ENCODE measurements at regions not wholly inside any gene's neighbourhood (a gene's known extent, or its start where the extent isn't known, plus 50 kb on each side); places are given as distances from the start of the nearest gene placed in this dataset.

DNA sequence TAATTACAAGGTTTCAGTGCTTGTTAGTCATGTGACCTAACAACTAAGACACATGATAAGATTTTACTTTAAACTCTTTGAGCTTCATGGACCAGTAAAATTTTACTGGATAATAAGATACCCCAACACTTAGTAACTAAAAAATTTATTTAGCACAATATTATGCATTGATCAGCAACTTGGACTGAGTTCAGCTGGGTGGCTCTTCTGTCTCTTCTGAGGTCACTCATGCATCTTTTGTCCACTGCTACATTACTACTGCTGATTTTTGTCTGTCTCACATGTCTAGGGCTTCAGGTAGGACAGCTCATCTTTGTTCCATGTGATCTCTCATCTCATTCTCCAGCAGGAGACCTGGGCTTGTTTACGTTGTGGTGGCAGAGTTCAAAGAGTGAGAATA, 370.2 kb upstream of the TMTC1 start:
- TF ChIP-seq, protein P1, sequence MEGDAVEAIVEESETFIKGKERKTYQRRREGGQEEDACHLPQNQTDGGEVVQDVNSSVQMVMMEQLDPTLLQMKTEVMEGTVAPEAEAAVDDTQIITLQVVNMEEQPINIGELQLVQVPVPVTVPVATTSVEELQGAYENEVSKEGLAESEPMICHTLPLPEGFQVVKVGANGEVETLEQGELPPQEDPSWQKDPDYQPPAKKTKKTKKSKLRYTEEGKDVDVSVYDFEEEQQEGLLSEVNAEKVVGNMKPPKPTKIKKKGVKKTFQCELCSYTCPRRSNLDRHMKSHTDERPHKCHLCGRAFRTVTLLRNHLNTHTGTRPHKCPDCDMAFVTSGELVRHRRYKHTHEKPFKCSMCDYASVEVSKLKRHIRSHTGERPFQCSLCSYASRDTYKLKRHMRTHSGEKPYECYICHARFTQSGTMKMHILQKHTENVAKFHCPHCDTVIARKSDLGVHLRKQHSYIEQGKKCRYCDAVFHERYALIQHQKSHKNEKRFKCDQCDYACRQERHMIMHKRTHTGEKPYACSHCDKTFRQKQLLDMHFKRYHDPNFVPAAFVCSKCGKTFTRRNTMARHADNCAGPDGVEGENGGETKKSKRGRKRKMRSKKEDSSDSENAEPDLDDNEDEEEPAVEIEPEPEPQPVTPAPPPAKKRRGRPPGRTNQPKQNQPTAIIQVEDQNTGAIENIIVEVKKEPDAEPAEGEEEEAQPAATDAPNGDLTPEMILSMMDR (conservative IDR thresholded peaks at IDR 0.05; ENCODE audit: low read length) = no peak
- no peak for TF ChIP-seq EZH2phosphoT487 (IDR thresholded peaks at IDR 0.05; ENCODE audit: borderline replicate concordance)

All from Loucy (cell line).